Peyer's patch (tissue), 4 donors: ENCODE measurements at regions not wholly inside any gene's neighbourhood (a gene's known extent, or its start where the extent isn't known, plus 50 kb on each side); places are given as distances from the start of the nearest gene placed in this dataset.

ENCODE experiments used
- POLR2A ChIP-seq, 2 donors: fragments of 450-650 bp; IDR thresholded peaks; one replicate each; pipeline ENCODE4 v1.5.1; 2017; ENCODE audit warnings: antibody characterized with exemption in 2 of 2, mild to moderate bottlenecking in 2 of 2, moderate library complexity in 2 of 2
- TF ChIP-seq, protein P1 (sequence below), 6 experiments: fragments of 450-650 bp in 4 of 6; fragments of 200-600 bp in 2 of 6; sonication (generic) in 1 of 6; IDR thresholded peaks; one replicate each; pipeline ENCODE4 v1.5.1; 2017 to 2019; ENCODE audit warnings: antibody characterized with exemption in 6 of 6, mild to moderate bottlenecking in 3 of 6, moderate library complexity in 1 of 6

DNA sequence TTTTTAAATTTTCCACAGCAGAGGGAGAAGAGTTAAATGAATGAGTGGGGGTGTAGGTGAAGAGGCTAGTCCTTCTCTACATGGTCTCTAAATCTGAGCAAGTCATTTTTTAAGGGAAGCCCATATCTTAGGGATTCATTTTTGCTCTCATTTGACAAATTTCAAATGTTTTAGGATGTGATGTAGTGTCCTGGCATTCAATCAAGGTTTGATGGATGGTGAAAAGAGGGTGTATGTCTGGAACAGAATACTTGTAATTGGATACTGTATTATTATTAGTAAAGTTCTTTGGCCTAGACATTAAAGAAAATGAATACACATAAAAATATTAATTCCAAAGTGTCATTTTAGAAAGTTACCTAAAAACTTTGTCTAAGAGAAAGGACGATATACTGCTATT lies 167.8 kb upstream of the PTBP2 start:
- TF ChIP-seq, protein P1, sequence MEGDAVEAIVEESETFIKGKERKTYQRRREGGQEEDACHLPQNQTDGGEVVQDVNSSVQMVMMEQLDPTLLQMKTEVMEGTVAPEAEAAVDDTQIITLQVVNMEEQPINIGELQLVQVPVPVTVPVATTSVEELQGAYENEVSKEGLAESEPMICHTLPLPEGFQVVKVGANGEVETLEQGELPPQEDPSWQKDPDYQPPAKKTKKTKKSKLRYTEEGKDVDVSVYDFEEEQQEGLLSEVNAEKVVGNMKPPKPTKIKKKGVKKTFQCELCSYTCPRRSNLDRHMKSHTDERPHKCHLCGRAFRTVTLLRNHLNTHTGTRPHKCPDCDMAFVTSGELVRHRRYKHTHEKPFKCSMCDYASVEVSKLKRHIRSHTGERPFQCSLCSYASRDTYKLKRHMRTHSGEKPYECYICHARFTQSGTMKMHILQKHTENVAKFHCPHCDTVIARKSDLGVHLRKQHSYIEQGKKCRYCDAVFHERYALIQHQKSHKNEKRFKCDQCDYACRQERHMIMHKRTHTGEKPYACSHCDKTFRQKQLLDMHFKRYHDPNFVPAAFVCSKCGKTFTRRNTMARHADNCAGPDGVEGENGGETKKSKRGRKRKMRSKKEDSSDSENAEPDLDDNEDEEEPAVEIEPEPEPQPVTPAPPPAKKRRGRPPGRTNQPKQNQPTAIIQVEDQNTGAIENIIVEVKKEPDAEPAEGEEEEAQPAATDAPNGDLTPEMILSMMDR (IDR thresholded peaks at IDR 0.05), result no peak
- no peak for TF ChIP-seq POLR2A (IDR thresholded peaks at IDR 0.05)
